Keratinocyte (primary cell): ENCODE measurements at regions not wholly inside any gene's neighbourhood (a gene's known extent, or its start where the extent isn't known, plus 50 kb on each side); places are given as distances from the start of the nearest gene placed in this dataset.

Source experiments
- EZH2 ChIP-seq: IDR thresholded peaks from one replicate; pipeline ENCODE4 v1.6.1; 2012; ENCODE audit warnings: inconsistent platforms, mild to moderate bottlenecking, low read length, moderate library complexity
- TF ChIP-seq, protein P1 (sequence below), 3 experiments: IDR thresholded peaks in 1 of 3; conservative IDR thresholded peaks in 1 of 3; optimal IDR thresholded peaks in 1 of 3; 2 replicates in 2 of 3; 3 replicates in 1 of 3; pipeline versions ENCODE3 to v1.5.1; 2011; ENCODE audit warnings: low read length in 3 of 3, mild to moderate bottlenecking in 3 of 3, moderate library complexity in 2 of 3, control low read depth in 1 of 3, inconsistent platforms in 1 of 3; ENCODE audit not compliant: insufficient read depth in 2 of 3; ENCODE audit errors: extremely low read depth in 1 of 3

- TF ChIP-seq, protein P1, sequence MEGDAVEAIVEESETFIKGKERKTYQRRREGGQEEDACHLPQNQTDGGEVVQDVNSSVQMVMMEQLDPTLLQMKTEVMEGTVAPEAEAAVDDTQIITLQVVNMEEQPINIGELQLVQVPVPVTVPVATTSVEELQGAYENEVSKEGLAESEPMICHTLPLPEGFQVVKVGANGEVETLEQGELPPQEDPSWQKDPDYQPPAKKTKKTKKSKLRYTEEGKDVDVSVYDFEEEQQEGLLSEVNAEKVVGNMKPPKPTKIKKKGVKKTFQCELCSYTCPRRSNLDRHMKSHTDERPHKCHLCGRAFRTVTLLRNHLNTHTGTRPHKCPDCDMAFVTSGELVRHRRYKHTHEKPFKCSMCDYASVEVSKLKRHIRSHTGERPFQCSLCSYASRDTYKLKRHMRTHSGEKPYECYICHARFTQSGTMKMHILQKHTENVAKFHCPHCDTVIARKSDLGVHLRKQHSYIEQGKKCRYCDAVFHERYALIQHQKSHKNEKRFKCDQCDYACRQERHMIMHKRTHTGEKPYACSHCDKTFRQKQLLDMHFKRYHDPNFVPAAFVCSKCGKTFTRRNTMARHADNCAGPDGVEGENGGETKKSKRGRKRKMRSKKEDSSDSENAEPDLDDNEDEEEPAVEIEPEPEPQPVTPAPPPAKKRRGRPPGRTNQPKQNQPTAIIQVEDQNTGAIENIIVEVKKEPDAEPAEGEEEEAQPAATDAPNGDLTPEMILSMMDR (optimal IDR thresholded peaks at IDR 0.05 in 1 of 3, IDR thresholded peaks at IDR 0.05 in 1 of 3, conservative IDR thresholded peaks at IDR 0.05 in 1 of 3; ENCODE audit: extremely low read depth in 1 of 3, insufficient read depth in 2 of 3, low read length in 3 of 3): no peak
- TF ChIP-seq EZH2: no peak
Observed at GRCh38 chr5:82821846-82822633, 255.2 kb downstream of the TMEM167A start.
